ENCODE measurements at regions not wholly inside any gene's neighbourhood (a gene's known extent, or its start where the extent isn't known, plus 50 kb on each side); places are given as distances from the start of the nearest gene placed in this dataset.

- POLR2A ChIA-PET, result no interaction called here
- FAIRE-seq, result no peak
These were observed 738.4 kb downstream of the PCDH17 start for GRCh38 chr13:58369936-58370335.

More at GRCh38 chr13:58369936-58370335, 738.4 kb downstream of the PCDH17 start:
- Histone ChIP-seq H3K79me2 (ENCODE audit: control insufficient read depth, insufficient read depth, low read length) (no peaks in the 10 kb centered on the region), H3K4me1 (ENCODE audit: control insufficient read depth, insufficient read depth, low read length) (no peaks in the 10 kb centered on the region), H3K4me2 (ENCODE audit: control insufficient read depth, insufficient read depth) (no peak overlapping the region), H3K4me3 (no peak overlapping the region), H3K27me3 (replicated peaks in 1 of 2; ENCODE audit: control insufficient read depth in 2 of 2, insufficient read depth in 2 of 2, low read length in 1 of 2) (no peaks in the 10 kb centered on the region), H4K20me1 (ENCODE audit: control insufficient read depth, insufficient read depth) (no peaks in the 10 kb centered on the region), H2AFZ (ENCODE audit: control insufficient read depth, low read depth, low read length) (no peak overlapping the region), H3K36me3 (ENCODE audit: control insufficient read depth in 2 of 2, insufficient read depth in 2 of 2, low read length in 1 of 2) (no peaks in the 10 kb centered on the region), H3K9me3 (replicated peaks; ENCODE audit: control insufficient read depth, insufficient read depth, low read length) (no peaks in the 10 kb centered on the region), H3K27ac (ENCODE audit: control insufficient read depth, insufficient read depth) (no peak overlapping the region), H3K9ac (ENCODE audit: control insufficient read depth, insufficient read depth, low read length) (no peak overlapping the region)
- ChIA-PET SMC1A (ENCODE audit: uncharacterized antibody, unreplicated experiment) (no interaction called here), CTCF (no interaction called here), RAD21 (ENCODE audit: unreplicated experiment) (no interaction called here)
- in situ Hi-C loops (cut with MboI), result no loop called here
- WGBS (ENCODE audit: insufficient coverage, insufficient replicate concordance, low lambda C conversion rate, missing lambda C conversion rate), result 45% methylated on average over 5 of the region's 5 CpGs
- TF ChIP-seq HDGF (IDR thresholded peaks at IDR 0.05) (no peak), ZZZ3 (IDR thresholded peaks at IDR 0.05; ENCODE audit: control insufficient read depth, insufficient read length, low read depth) (no peak), TBL1XR1 (IDR thresholded peaks at IDR 0.05; ENCODE audit: low read depth, low read length) (no peak), NFYA (IDR thresholded peaks at IDR 0.05; ENCODE audit: borderline replicate concordance, low read depth, low read length) (no peak), YBX1 (IDR thresholded peaks at IDR 0.05) (no peak), CBX3 (IDR thresholded peaks at IDR 0.05; ENCODE audit: borderline replicate concordance, low read depth) (no peak), MYB (IDR thresholded peaks at IDR 0.05; ENCODE audit: borderline replicate concordance, low read depth, low read length) (no peak)
- TF ChIP-seq, protein P1, sequence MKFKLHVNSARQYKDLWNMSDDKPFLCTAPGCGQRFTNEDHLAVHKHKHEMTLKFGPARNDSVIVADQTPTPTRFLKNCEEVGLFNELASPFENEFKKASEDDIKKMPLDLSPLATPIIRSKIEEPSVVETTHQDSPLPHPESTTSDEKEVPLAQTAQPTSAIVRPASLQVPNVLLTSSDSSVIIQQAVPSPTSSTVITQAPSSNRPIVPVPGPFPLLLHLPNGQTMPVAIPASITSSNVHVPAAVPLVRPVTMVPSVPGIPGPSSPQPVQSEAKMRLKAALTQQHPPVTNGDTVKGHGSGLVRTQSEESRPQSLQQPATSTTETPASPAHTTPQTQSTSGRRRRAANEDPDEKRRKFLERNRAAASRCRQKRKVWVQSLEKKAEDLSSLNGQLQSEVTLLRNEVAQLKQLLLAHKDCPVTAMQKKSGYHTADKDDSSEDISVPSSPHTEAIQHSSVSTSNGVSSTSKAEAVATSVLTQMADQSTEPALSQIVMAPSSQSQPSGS (IDR thresholded peaks at IDR 0.05; ENCODE audit: low read length), result no peak
- TF ChIP-seq, protein P2, sequence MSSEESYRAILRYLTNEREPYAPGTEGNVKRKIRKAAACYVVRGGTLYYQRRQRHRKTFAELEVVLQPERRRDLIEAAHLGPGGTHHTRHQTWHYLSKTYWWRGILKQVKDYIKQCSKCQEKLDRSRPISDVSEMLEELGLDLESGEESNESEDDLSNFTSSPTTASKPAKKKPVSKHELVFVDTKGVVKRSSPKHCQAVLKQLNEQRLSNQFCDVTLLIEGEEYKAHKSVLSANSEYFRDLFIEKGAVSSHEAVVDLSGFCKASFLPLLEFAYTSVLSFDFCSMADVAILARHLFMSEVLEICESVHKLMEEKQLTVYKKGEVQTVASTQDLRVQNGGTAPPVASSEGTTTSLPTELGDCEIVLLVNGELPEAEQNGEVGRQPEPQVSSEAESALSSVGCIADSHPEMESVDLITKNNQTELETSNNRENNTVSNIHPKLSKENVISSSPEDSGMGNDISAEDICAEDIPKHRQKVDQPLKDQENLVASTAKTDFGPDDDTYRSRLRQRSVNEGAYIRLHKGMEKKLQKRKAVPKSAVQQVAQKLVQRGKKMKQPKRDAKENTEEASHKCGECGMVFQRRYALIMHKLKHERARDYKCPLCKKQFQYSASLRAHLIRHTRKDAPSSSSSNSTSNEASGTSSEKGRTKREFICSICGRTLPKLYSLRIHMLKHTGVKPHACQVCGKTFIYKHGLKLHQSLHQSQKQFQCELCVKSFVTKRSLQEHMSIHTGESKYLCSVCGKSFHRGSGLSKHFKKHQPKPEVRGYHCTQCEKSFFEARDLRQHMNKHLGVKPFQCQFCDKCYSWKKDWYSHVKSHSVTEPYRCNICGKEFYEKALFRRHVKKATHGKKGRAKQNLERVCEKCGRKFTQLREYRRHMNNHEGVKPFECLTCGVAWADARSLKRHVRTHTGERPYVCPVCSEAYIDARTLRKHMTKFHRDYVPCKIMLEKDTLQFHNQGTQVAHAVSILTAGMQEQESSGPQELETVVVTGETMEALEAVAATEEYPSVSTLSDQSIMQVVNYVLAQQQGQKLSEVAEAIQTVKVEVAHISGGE (CRISPR knock-in tag; IDR thresholded peaks at IDR 0.05), result no peak
- intact Hi-C loops (cut with micrococcal nuclease; ENCODE audit: unreplicated experiment), result no loop called here
- BruUV-seq (replicated peaks), result no TSS peak
- ATAC-seq (no peak), DNase-seq (ENCODE audit: low read depth, low spot score) (no peak)
